ENCODE measurements at regions not wholly inside any gene's neighbourhood (a gene's known extent, or its start where the extent isn't known, plus 50 kb on each side); places are given as distances from the start of the nearest gene placed in this dataset.

DNA sequence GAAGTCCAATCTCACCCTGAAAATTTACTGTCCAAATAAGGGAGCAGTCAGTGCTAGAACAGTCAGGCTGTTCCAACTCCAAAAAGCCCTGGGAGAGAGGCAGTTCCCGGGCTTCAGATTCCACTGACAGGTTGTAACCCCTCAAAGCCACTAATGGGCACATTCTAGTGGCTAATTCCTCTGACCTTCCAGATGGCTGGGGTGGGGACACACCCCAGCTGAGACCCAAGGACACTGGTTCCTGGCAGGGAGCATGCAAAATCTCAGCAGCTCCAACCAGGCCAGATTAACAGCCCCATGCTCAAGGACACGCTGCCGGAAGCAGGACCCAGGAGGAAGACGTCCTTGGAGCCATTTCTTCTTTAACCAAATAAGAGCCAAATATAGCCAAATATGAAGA is 92.7 kb downstream of the RPL27A start:
- Histone ChIP-seq H3K36me3 (ENCODE audit: insufficient read depth, low read length) (no peaks in the 10 kb centered on the region), H3K4me3 (ENCODE audit: low read length) (no peak overlapping the region), H3K27ac (ENCODE audit: low read depth, low read length) (no peak overlapping the region), H3K27me3 (ENCODE audit: insufficient read depth, low read length, poor library complexity, severe bottlenecking) (no peaks in the 10 kb centered on the region), H3K4me1 (ENCODE audit: insufficient read depth, low read length) (no peaks in the 10 kb centered on the region), H3K9me3 (ENCODE audit: low read length) (no peaks in the 10 kb centered on the region)
- H3K27ac Mint-ChIP-seq = no peak overlapping the region
- H3K4me3 Mint-ChIP-seq = no peak overlapping the region
- CTCF ChIA-PET = no interaction called here
- H3K27me3 Mint-ChIP-seq = peaks cover 7 to 16% of the 10 kb centered on the region in 2 donors
- POLR2A ChIA-PET = no interaction called here
- no peak for DNase-seq
- no peaks in the 10 kb centered on the region for H3K9me3 Mint-ChIP-seq
- H3K36me3 Mint-ChIP-seq = no peaks in the 10 kb centered on the region
- no peaks in the 10 kb centered on the region for H3K4me1 Mint-ChIP-seq

DNA sequence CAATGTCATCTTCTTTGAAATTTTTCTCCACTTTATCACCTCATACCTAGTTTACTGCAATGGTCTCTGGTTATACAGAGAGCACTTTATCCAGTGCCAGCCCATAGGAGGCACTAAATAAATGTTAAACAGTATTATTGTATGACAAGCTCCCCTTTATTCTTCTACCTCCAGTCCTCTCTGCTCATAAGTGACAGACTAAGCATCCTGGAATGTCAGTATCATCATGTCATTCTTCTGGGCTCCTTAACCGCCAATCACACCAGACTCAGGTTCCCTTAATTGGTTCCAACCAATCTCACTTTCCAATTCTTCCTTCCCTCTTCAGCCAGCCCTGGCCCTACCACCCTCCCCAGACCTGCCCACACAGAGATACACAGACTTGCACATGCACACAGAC is 93.1 kb downstream of the RPL27A start:
- DNase-seq = no peak
- Mint-ChIP-seq H3K36me3 (no peaks in the 10 kb centered on the region), H3K4me1 (no peaks in the 10 kb centered on the region), H3K4me3 (no peak overlapping the region), H3K9me3 (no peaks in the 10 kb centered on the region), H3K27me3 (peaks cover 11 to 20% of the 10 kb centered on the region in 2 donors), H3K27ac (no peak overlapping the region)
- no peaks in the 10 kb centered on the region for H3K4me1 ChIP-seq (ENCODE audit: insufficient read depth, low read length)
- POLR2A ChIA-PET = no interaction called here
- CTCF ChIA-PET = no interaction called here
- H3K36me3 ChIP-seq (ENCODE audit: insufficient read depth, low read length) = no peaks in the 10 kb centered on the region
- H3K27me3 ChIP-seq (ENCODE audit: insufficient read depth, low read length, poor library complexity, severe bottlenecking) = no peaks in the 10 kb centered on the region
- no peak overlapping the region for H3K27ac ChIP-seq (ENCODE audit: low read depth, low read length)
- no peak overlapping the region for H3K4me3 ChIP-seq (ENCODE audit: low read length)
- H3K9me3 ChIP-seq (ENCODE audit: low read length) = no peaks in the 10 kb centered on the region

DNA sequence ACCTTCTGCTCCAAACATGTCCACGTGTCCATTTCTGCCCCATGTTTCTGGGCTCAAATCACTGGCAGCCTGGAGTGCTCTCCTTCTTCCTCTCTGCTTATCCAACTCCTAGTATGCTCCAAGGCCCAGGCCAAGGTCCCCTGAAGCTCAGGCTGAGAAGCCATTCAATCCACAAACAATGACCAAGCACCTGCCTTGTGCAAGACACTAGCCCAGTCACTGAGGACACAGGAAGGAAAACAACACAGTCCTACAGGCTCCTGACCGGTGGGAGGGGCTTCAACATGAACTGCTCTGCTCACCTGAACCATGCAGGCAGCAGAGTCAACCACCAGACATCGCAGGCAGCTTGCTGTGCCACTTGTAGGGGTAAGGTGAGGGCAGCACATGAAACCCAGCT is 93.6 kb downstream of the RPL27A start:
- H3K9me3 ChIP-seq (ENCODE audit: low read length) = no peaks in the 10 kb centered on the region
- Mint-ChIP-seq H3K4me3 (no peak overlapping the region), H3K36me3 (no peaks in the 10 kb centered on the region), H3K27me3 (peaks cover 15 to 25% of the 10 kb centered on the region in 2 donors), H3K9me3 (no peaks in the 10 kb centered on the region), H3K4me1 (no peaks in the 10 kb centered on the region), H3K27ac (no peak overlapping the region)
- no peaks in the 10 kb centered on the region for H3K4me1 ChIP-seq (ENCODE audit: insufficient read depth, low read length)
- ChIA-PET CTCF (no interaction called here), POLR2A (no interaction called here)
- no peak overlapping the region for H3K27ac ChIP-seq (ENCODE audit: low read depth, low read length)
- no peaks in the 10 kb centered on the region for H3K36me3 ChIP-seq (ENCODE audit: insufficient read depth, low read length)
- DNase-seq = no peak
- no peak overlapping the region for H3K4me3 ChIP-seq (ENCODE audit: low read length)
- no peaks in the 10 kb centered on the region for H3K27me3 ChIP-seq (ENCODE audit: insufficient read depth, low read length, poor library complexity, severe bottlenecking)

DNA sequence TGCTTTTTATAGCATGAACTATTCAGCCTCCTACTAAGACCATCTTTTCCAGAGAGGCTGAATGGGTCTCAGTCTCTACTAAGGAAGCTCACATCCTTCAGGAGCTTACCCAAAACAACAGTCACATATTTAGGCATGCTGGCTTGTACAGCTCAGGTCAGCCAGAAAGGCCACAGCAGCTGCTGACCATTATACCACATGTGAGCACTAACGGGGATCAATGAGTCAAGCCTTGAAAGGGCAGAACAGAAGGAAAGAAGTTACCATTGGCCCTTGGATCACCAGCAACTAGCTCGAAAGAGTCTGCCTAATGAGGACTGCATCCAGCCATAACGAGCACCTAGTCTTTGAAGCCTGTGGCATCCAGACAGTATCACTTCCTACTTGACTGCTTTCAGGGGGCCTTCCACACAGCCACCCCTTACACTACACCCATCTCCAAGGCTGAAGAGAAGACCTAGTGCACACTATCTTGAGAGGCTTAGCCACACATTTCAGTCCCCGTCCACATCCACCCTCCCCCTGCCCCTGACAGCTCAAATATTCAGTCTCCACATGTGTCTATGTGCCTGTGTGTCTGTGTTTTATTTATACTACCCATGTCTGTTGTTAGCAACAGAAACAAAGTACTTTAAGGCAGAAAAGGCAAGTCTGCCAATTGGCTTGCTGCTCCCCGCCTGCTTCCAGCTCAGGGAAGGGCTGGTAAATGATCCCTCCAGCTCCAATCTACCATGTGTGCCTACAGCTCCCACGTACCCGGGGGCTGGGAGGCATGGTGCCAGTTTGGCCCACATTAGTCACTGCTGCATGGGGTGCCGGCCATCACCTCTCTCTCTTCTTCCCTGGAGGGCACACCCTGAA is 95.5 kb downstream of the RPL27A start:
- H3K9me3 Mint-ChIP-seq = no peaks in the 10 kb centered on the region
- no peaks in the 10 kb centered on the region for H3K4me1 Mint-ChIP-seq
- no peak for DNase-seq
- ChIA-PET POLR2A (no interaction called here), CTCF (no interaction called here)
- no peaks in the 10 kb centered on the region for H3K36me3 Mint-ChIP-seq
- Histone ChIP-seq H3K36me3 (ENCODE audit: insufficient read depth, low read length) (no peaks in the 10 kb centered on the region), H3K4me3 (ENCODE audit: low read length) (no peak overlapping the region), H3K27ac (ENCODE audit: low read depth, low read length) (no peak overlapping the region), H3K27me3 (ENCODE audit: insufficient read depth, low read length, poor library complexity, severe bottlenecking) (no peaks in the 10 kb centered on the region), H3K4me1 (ENCODE audit: insufficient read depth, low read length) (no peaks in the 10 kb centered on the region), H3K9me3 (ENCODE audit: low read length) (no peaks in the 10 kb centered on the region)
- peaks cover 13 to 33% of the 10 kb centered on the region in 2 donors for H3K27me3 Mint-ChIP-seq
- no peak overlapping the region for H3K4me3 Mint-ChIP-seq
- H3K27ac Mint-ChIP-seq = no peak overlapping the region

GRCh38 chr11:8779107-8779506 is 96.5 kb downstream of the RPL27A start:
- Mint-ChIP-seq H3K27ac (no peak overlapping the region), H3K4me1 (no peaks in the 10 kb centered on the region), H3K4me3 (no peak overlapping the region), H3K36me3 (no peaks in the 10 kb centered on the region), H3K27me3 (peaks cover 13 to 33% of the 10 kb centered on the region in 2 donors), H3K9me3 (no peaks in the 10 kb centered on the region)
- no peaks in the 10 kb centered on the region for H3K27me3 ChIP-seq (ENCODE audit: insufficient read depth, low read length, poor library complexity, severe bottlenecking)
- no peaks in the 10 kb centered on the region for H3K36me3 ChIP-seq (ENCODE audit: insufficient read depth, low read length)
- H3K4me3 ChIP-seq (ENCODE audit: low read length) = no peak overlapping the region
- POLR2A ChIA-PET = no interaction called here
- no peak for DNase-seq
- no peaks in the 10 kb centered on the region for H3K9me3 ChIP-seq (ENCODE audit: low read length)
- CTCF ChIA-PET = interaction anchor here (0.7 kb wide), 1 partner anchor 216 kb away, joined by 3 read pairs; no protein-coding TSS in a partner anchor
- no peaks in the 10 kb centered on the region for H3K4me1 ChIP-seq (ENCODE audit: insufficient read depth, low read length)
- H3K27ac ChIP-seq (ENCODE audit: low read depth, low read length) = no peak overlapping the region

DNA sequence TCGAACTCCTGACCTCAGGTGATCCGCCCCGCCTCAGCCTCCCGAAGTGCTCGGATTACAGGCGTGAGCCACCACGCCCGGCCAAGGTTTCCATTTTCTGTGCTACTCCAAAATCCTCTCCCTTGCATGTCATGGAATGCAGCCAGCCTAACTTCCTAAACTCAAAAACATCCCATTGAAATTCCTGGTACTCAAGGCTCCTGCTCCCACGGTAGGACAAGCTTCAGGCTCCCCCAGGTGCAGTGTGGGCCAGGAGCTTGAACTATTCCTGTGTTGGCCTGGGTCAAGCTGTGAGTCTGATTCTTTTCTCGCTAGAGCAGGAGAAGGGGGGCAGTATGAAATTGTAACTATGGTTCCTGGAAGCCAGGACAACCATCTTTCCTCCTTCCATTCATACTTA is 97.1 kb downstream of the RPL27A start:
- Mint-ChIP-seq H3K4me3 (no peak overlapping the region), H3K4me1 (no peaks in the 10 kb centered on the region), H3K27ac (no peak overlapping the region), H3K27me3 (peaks cover 13 to 33% of the 10 kb centered on the region in 2 donors), H3K9me3 (no peaks in the 10 kb centered on the region), H3K36me3 (no peaks in the 10 kb centered on the region)
- Histone ChIP-seq H3K4me3 (ENCODE audit: low read length) (no peak overlapping the region), H3K4me1 (ENCODE audit: insufficient read depth, low read length) (no peaks in the 10 kb centered on the region), H3K27ac (ENCODE audit: low read depth, low read length) (no peak overlapping the region), H3K36me3 (ENCODE audit: insufficient read depth, low read length) (no peaks in the 10 kb centered on the region), H3K27me3 (ENCODE audit: insufficient read depth, low read length, poor library complexity, severe bottlenecking) (no peaks in the 10 kb centered on the region), H3K9me3 (ENCODE audit: low read length) (no peaks in the 10 kb centered on the region)
- DNase-seq = no peak
- CTCF ChIA-PET = interaction anchor here (0.7 kb wide), 1 partner anchor 217 kb away, joined by 3 read pairs; no protein-coding TSS in a partner anchor
- POLR2A ChIA-PET = no interaction called here

DNA sequence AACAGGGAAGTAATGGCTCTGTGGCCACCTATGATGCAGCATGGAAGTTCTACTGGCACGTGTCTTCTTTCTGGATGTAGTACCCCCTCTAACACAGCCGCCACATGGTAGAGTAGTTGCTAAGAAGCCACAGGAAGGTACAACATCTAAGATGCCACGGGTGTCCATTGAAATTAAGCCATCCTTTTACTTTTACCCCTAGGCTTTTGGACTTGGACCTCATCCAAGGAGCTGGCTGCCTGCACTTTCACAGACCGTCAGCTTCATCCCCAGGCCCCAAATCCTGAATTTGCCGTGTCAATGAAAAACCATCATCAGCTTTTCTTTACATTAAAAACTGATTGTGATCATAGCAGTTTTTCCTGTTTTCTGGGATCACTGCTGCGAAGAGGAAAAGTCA is 102.4 kb downstream of the RPL27A start:
- no peaks in the 10 kb centered on the region for H3K4me1 ChIP-seq (ENCODE audit: insufficient read depth, low read length)
- ChIA-PET POLR2A (no interaction called here), CTCF (no interaction called here)
- H3K27ac Mint-ChIP-seq = no peak overlapping the region
- H3K9me3 Mint-ChIP-seq = no peaks in the 10 kb centered on the region
- H3K9me3 ChIP-seq (ENCODE audit: low read length) = no peaks in the 10 kb centered on the region
- H3K4me3 ChIP-seq (ENCODE audit: low read length) = no peak overlapping the region
- H3K4me1 Mint-ChIP-seq = no peaks in the 10 kb centered on the region
- H3K27me3 ChIP-seq (ENCODE audit: insufficient read depth, low read length, poor library complexity, severe bottlenecking) = no peaks in the 10 kb centered on the region
- H3K27ac ChIP-seq (ENCODE audit: low read depth, low read length) = no peak overlapping the region
- H3K27me3 Mint-ChIP-seq = peaks cover 11 to 22% of the 10 kb centered on the region in 2 donors
- H3K4me3 Mint-ChIP-seq = no peak overlapping the region
- DNase-seq = no peak
- H3K36me3 Mint-ChIP-seq = no peaks in the 10 kb centered on the region
- no peaks in the 10 kb centered on the region for H3K36me3 ChIP-seq (ENCODE audit: insufficient read depth, low read length)

DNA sequence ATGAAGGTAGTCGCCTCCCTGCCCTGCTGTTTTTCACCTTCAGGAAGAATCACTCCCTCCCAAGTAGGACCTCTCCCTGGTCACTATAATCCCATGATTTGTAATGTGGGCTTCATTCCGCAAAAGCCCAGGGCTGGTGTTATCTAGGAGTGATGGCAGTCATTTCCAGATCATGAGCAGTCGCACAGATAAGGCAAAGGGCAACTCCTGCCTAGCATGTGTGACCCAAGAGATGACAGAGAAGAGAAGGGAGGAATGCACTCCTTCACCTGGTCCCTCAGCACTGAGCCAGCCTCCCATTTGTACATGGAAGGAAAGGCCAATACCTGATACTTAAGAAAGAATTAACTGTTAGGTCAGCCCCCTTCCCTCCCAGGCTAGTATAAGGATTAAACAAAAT is 102.9 kb downstream of the RPL27A start:
- H3K27me3 Mint-ChIP-seq = peaks cover 10 to 19% of the 10 kb centered on the region in 2 donors
- H3K4me3 ChIP-seq (ENCODE audit: low read length) = no peak overlapping the region
- H3K27ac Mint-ChIP-seq = no peak overlapping the region
- CTCF ChIA-PET = no interaction called here
- no peaks in the 10 kb centered on the region for H3K4me1 Mint-ChIP-seq
- no peaks in the 10 kb centered on the region for H3K27me3 ChIP-seq (ENCODE audit: insufficient read depth, low read length, poor library complexity, severe bottlenecking)
- H3K9me3 ChIP-seq (ENCODE audit: low read length) = no peaks in the 10 kb centered on the region
- H3K4me1 ChIP-seq (ENCODE audit: insufficient read depth, low read length) = no peaks in the 10 kb centered on the region
- DNase-seq = no peak
- no peak overlapping the region for H3K4me3 Mint-ChIP-seq
- no peaks in the 10 kb centered on the region for H3K9me3 Mint-ChIP-seq
- POLR2A ChIA-PET = no interaction called here
- H3K36me3 ChIP-seq (ENCODE audit: insufficient read depth, low read length) = no peaks in the 10 kb centered on the region
- no peaks in the 10 kb centered on the region for H3K36me3 Mint-ChIP-seq
- H3K27ac ChIP-seq (ENCODE audit: low read depth, low read length) = no peak overlapping the region
